SK-N-MC (cell line): ENCODE measurements at regions not wholly inside any gene's neighbourhood (a gene's known extent, or its start where the extent isn't known, plus 50 kb on each side); places are given as distances from the start of the nearest gene placed in this dataset.

Source experiments
- DNase-seq: peaks from one replicate; pipeline ENCODE4 v3.0.0-alpha.2; 2011; ENCODE audit warnings: low read depth, low spot score
- H3K27ac ChIP-seq: fragments of 200-600 bp; sonication (generic); 2 replicates; pipeline ENCODE4 v1.5.1; 2016; ENCODE audit warnings: mixed run types
- H3K36me3 ChIP-seq: fragments of 200-600 bp; sonication (generic); 2 replicates; pipeline ENCODE4 v1.6.1; 2017; ENCODE audit warnings: antibody characterized with exemption, low read length, mixed read lengths; ENCODE audit not compliant: insufficient read depth
- H3K4me3 ChIP-seq: fragments of 200-600 bp; sonication (generic); 2 replicates; pipeline ENCODE4 v1.5.1; 2016
- H3K9ac ChIP-seq: fragments of 200-600 bp; sonication (generic); 2 replicates; pipeline ENCODE4 v1.8.0; 2017; ENCODE audit warnings: mixed run types, mixed read lengths; ENCODE audit not compliant: insufficient read length
- H3K9me3 ChIP-seq: fragments of 200-600 bp; sonication (generic); 2 replicates; pipeline ENCODE4 v1.6.1; 2017; ENCODE audit warnings: low read depth, mild to moderate bottlenecking, antibody characterized with exemption, low read length, moderate library complexity, mixed read lengths
- EZH2 ChIP-seq: fragments of 200-600 bp; sonication (generic); IDR thresholded peaks from one replicate; pipeline ENCODE4 v1.6.1; 2017; ENCODE audit warnings: antibody characterized with exemption
- FOXP2 ChIP-seq: optimal IDR thresholded peaks from 2 replicates; pipeline ENCODE3; 2011; ENCODE audit warnings: mild to moderate bottlenecking, moderate library complexity; ENCODE audit not compliant: insufficient read depth; ENCODE audit errors: extremely low read length, control extremely low read depth
- POLR2AphosphoS5 ChIP-seq: IDR thresholded peaks from 2 replicates; pipeline ENCODE4 v1.6.1; 2012; ENCODE audit warnings: mild to moderate bottlenecking, low read depth, low read length, borderline replicate concordance

GRCh38 chrX:19172741-19173140 is 50.5 kb upstream of the ADGRG2 start:
- TF ChIP-seq EZH2, result no peak
- no peak for TF ChIP-seq POLR2AphosphoS5
- no peak for TF ChIP-seq FOXP2
- no peak for DNase-seq
- Histone ChIP-seq H3K36me3 (no peaks in the 10 kb centered on the region), H3K27ac (peak overlapping the region; percentile 72), H3K4me3 (no peak overlapping the region), H3K9me3 (no peaks in the 10 kb centered on the region), H3K9ac (no peak overlapping the region)

DNA sequence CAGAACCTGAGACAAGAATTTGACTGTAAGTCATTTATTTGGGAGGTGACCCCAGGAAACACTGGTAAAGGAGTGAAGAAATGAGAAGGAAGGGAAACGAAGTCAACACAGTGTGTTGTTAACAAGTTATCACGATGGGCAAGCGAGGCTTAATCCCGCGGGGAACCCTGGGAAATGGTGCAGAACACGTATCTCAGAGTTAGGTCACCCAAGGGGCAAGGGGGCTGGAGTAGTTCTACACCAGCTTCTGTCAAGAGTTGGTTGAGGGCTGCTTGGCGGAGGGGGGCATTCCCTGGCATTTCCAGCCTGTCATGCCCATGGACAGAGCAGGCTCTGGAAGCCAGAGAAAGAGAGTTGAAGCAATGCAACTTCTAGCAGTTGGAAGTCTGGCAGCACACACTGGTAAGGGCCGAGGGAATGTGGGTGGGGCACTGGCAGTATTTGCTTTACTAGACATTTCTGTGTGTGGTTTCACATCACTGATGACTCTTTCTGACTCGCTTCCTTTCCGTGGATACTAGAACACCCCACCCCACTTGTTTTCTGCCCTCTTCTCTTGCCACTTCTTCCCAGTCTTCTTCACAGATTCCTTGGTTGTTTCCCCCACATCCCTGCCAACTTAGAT is 52.2 kb upstream of the ADGRG2 start:
- no peak for TF ChIP-seq FOXP2
- no peak for TF ChIP-seq EZH2
- TF ChIP-seq POLR2AphosphoS5, result no peak
- DNase-seq, result no peak
- no peak overlapping the region for H3K4me3 ChIP-seq
- no peak overlapping the region for H3K9ac ChIP-seq
- H3K9me3 ChIP-seq, result no peaks in the 10 kb centered on the region
- peak overlapping the region; percentile 99 for H3K27ac ChIP-seq
- no peaks in the 10 kb centered on the region for H3K36me3 ChIP-seq

DNA sequence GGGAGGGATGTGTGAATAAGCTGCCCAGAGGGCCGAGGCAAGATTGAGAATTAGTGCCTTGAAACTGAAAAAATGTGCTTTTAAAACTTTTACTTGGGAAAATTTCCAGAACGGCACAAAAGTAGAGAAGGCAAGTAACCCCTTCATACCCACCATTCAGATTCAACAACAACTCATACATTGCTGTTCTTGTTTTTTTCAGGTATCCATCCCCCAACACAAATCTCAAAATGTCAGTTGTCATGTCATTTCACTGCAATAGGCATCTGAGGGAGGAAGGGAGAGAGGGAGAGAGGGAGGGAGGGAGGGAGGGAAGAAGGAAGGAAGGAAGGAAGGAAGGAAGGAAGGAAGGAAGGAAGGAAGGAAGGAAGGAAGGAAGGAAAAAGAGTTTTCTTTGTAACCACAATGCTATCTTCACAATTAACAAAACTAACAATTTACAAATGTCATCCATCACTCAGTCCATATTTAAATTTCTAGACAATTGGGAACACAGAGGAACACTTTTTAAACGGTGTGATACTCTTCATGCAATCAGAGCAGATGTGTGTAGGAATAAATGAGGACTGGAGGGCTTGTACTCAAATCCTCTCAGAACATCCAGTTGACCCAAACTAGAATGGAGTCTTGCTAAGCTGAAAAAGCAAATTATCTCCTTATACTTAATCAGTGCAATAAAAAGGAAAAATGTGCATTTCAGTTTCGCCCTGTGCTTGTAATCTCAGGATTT is 54.8 kb upstream of the ADGRG2 start:
- no peaks in the 10 kb centered on the region for H3K36me3 ChIP-seq
- H3K27ac ChIP-seq, result peak overlapping the region; percentile 100
- peak overlapping the region; percentile 64 for H3K9ac ChIP-seq
- H3K9me3 ChIP-seq, result no peaks in the 10 kb centered on the region
- peak overlapping the region; percentile 62 for H3K4me3 ChIP-seq
- DNase-seq, result peak; percentile 93
- TF ChIP-seq FOXP2 (no peak), EZH2 (no peak), POLR2AphosphoS5 (peak; percentile 48; the same call in 1 of the 2 replicates)

DNA sequence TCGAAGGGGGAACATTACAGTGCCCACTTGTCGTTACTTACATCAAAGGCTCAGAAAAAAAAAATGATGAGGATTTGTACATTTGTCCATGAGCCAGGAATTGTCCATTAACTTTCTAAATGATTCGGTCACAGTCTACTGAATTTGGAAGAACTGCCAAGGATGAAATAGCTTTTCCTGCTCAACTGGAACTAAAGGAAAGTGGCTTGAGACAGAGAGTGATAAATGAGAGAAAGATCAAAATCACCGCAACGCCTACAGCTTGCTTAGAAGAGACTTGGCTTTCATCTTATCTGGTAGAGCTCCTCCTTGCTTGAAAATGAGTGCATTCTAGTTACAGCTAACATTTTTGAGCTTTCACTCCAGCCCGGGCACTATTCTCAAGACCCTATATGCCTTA is 55.5 kb upstream of the ADGRG2 start:
- Histone ChIP-seq H3K9me3 (no peaks in the 10 kb centered on the region), H3K9ac (peak overlapping the region; percentile 64), H3K36me3 (no peaks in the 10 kb centered on the region), H3K27ac (peak overlapping the region; percentile 100), H3K4me3 (peak overlapping the region; percentile 62)
- peak; percentile 94 for DNase-seq
- no peak for TF ChIP-seq FOXP2
- peak; percentile 65; the same call in 1 of the 2 replicates for TF ChIP-seq POLR2AphosphoS5

DNA sequence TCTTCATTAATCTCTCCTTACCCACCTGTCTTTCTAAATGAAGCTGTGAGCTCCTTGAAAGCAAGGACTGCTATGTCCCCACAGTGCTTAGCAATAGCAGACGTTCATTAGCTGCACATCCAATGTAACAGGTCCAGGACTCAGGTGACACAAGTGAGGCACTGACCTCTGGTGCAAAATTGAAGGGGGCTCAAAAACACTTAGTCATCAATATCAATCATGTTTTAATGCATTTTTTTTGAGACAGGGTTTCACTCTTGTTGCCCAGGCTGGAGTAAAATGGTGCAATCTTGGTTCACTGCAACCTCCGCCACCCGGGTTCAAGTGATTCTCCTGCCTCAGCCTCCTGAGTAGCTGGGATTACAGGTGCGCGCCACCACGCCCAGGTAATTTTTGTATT is 56.1 kb upstream of the ADGRG2 start:
- Histone ChIP-seq H3K4me3 (peak overlapping the region; percentile 51), H3K36me3 (no peaks in the 10 kb centered on the region), H3K27ac (peak overlapping the region; percentile 100), H3K9me3 (no peaks in the 10 kb centered on the region), H3K9ac (peak overlapping the region; percentile 34)
- TF ChIP-seq POLR2AphosphoS5, result no peak
- TF ChIP-seq EZH2, result no peak
- TF ChIP-seq FOXP2, result no peak
- DNase-seq, result no peak

- Histone ChIP-seq H3K27ac (peak overlapping the region; percentile 100), H3K9ac (no peak overlapping the region), H3K9me3 (no peaks in the 10 kb centered on the region), H3K36me3 (no peaks in the 10 kb centered on the region), H3K4me3 (no peak overlapping the region)
- DNase-seq, result no peak
- no peak for TF ChIP-seq POLR2AphosphoS5
- TF ChIP-seq FOXP2, result no peak
- TF ChIP-seq EZH2, result no peak
Measured at GRCh38 chrX:19179389-19179788, 57.1 kb upstream of the ADGRG2 start.

GRCh38 chrX:19181345-19181744 is 59.1 kb upstream of the ADGRG2 start:
- no peak for TF ChIP-seq POLR2AphosphoS5
- TF ChIP-seq EZH2, result no peak
- no peak for TF ChIP-seq FOXP2
- H3K36me3 ChIP-seq, result no peaks in the 10 kb centered on the region
- no peak for DNase-seq
- no peak overlapping the region for H3K9ac ChIP-seq
- H3K27ac ChIP-seq, result no peak overlapping the region
- no peaks in the 10 kb centered on the region for H3K9me3 ChIP-seq
- no peak overlapping the region for H3K4me3 ChIP-seq

GRCh38 chrX:19182785-19183184 is 60.5 kb upstream of the ADGRG2 start:
- no peak overlapping the region for H3K4me3 ChIP-seq
- no peak for DNase-seq
- TF ChIP-seq FOXP2 (no peak), POLR2AphosphoS5 (no peak), EZH2 (no peak)
- no peak overlapping the region for H3K27ac ChIP-seq
- H3K9me3 ChIP-seq, result no peaks in the 10 kb centered on the region
- no peak overlapping the region for H3K9ac ChIP-seq
- H3K36me3 ChIP-seq, result no peaks in the 10 kb centered on the region
